ENCODE measurements at regions not wholly inside any gene's neighbourhood (a gene's known extent, or its start where the extent isn't known, plus 50 kb on each side); places are given as distances from the start of the nearest gene placed in this dataset.
"Not testable (repeated sequence)": the region's sequence is repeated elsewhere in the genome, so short reads cannot be mapped to it uniquely, and the experiment has no call there.

DNA sequence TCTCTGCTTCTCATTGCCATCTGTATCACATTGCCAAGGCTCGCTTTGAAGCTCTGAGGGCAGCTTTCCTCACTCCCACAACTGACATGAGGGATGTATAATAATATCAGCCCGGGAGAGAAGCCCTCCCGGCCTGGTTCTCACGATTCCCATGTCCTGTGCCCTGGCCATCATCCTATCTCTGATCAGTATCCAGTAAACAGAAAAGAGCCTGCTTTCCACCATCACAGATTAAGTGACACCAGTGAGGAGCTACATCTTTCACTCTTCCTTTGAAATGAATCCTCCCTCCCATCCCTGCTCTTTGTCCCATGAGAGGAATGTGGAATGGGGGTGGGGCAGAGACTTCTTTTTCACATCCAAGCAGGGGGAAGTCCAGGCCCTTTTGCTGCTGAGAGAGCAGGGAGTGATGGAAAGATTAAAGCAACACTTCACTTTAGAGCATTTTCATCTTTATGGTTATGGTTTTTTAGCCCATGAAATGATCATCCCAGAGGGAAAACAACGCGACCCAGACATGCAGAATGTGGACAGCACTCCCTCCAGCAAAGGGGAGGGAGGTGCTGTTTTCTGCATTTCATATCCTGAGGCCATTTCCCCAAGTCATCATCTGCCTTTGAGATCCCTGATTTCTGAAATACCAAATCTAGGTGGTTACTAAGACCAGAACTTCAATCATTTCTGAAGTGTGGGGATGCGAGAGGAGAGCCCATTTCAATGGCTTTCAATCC lies 84.6 kb upstream of the LYZL1 start:
- DNase-seq (ENCODE audit: low read depth in 2 of 2), result no peak

GRCh38 chr10:29205787-29206186 lies 83.1 kb upstream of the LYZL1 start:
- no peak for DNase-seq (ENCODE audit: low read depth in 2 of 2)

DNA sequence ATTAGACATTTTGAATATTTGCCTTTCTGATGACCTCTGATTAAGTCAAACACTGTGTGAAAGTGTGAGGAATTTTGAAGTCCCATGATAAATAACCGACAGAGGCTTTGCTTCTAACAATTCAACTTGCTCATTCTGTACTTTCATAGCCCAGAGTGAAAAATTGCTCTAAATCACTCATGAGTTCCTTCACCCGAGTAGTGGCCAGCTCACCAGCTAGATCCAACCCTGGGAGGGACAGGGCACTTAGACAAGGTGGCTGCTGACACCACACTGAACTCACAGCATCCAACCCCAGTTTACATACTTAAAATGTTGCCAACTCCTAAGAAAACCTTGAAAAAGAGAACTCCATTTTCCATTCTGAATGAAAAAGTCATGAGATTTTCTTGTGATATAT lies 80.0 kb upstream of the LYZL1 start:
- DNase-seq (ENCODE audit: low read depth in 2 of 2), result no peak

DNA sequence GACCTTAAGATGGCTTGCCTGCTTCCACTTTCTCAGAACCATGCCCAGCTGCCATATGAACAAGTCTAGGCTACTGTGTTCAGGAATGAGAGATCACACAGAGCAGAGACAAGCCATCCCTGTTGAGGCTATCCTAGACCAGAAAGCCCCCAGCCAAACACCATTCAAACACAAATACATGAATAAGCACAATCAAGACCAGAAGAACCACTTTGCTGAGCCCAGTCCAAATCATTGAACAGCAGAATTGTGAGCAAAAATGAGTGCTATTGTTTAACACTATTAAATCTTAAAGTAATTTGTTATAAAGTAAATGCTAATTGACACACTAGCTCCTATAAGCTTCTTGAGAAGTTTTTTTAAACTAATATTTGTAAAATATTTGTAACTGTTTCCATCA lies 79.0 kb upstream of the LYZL1 start:
- DNase-seq (ENCODE audit: low read depth in 2 of 2), result no peak

- DNase-seq (ENCODE audit: low read depth in 2 of 2), result no peak
Measured at GRCh38 chr10:29210266-29210868, 78.5 kb upstream of the LYZL1 start.

DNA sequence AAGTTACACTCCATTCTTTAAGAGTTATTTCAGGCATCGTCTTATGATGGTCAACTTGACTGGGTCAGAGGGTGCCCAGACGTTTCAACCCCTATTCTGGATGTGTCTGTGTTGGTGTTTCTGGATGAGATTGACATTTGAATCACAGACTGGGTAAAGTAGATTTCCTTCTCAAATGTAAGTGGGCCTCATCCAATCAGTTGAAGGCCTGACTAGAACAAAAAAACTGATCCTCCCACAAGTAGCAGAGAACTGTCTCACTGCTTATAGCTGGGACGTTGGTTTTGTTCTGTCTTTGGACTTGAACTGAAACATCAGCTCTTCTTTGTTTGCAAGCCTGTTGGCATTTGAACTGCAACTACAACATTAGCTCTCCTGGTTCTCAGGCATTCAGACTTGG lies 76.3 kb upstream of the LYZL1 start:
- no peak for DNase-seq (ENCODE audit: low read depth in 2 of 2)

DNA sequence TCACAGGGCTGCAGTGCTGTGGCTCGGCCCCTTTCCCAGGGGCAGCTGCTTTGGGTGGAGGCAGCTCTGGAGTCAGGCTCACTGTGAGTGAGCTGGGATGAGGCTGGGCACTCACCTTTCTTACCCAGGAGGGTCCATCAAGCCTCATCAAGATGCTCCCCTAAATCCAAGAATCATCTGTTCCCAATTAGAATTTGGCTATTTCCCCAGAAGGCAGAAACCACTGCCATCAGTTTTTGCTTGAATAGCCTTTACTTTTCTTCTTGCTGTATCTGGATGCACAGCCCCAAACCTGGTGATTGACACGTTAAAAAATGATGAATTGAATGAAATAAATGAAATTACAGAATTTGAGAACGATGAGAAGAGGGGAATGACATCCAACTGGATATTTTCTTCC lies 74.3 kb upstream of the LYZL1 start:
- DNase-seq (ENCODE audit: low read depth in 2 of 2), result no peak

DNA sequence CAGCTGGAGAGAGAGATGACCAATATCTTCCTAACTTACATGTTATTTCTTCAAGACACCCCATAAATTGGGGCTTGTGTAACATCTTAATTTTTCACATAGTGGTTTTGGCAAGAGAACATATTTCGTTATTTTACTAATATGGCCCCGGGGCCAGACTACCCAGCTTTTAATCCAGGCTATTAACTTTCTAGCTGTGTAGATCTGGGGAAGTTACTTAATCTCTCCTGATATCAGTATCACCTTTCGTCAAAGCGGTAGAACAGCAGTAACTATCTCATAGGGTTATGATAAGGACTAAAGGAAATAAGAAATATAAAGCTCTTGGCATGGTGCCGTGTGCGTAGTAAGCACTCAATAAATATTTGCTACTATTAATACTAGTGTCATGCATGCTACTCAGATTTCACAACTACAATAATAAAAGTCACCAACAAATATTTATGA lies 71.6 kb upstream of the LYZL1 start:
- no peak for DNase-seq (ENCODE audit: low read depth in 2 of 2)

- DNase-seq (ENCODE audit: low read depth in 2 of 2), result no peak
Measured at GRCh38 chr10:29223326-29223725, 65.5 kb upstream of the LYZL1 start.

- no peak for DNase-seq (ENCODE audit: low read depth in 2 of 2)
Measured at GRCh38 chr10:29224631-29225030, 64.2 kb upstream of the LYZL1 start.

GRCh38 chr10:29227201-29227600 lies 61.7 kb upstream of the LYZL1 start:
- no peak for DNase-seq (ENCODE audit: low read depth in 2 of 2)

- DNase-seq (ENCODE audit: low read depth in 2 of 2), result no peak
Measured at GRCh38 chr10:29228562-29228961, 60.3 kb upstream of the LYZL1 start.

DNA sequence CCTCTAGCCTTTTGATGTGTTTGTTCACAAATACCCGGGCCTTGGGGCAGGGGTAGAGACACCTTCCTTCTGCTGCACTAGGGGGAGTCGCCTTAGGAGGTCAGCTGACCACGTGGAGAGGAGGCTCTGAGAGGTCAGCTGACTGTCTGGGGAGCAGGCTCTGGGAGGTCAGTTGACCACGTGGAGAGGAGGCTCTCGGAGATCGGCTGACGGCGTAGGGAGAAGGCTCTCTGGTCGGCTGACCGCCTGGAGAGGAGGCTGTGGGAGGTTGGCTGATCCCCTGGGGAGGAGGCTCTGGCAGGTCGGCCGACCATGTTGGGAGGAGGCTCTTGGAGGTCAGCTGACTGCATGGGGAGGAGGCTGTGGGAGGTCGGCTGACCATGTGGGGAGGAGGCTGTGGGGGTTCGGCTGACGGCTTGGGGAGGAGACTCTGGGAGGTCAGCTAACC lies 59.6 kb upstream of the LYZL1 start:
- no peak for DNase-seq (ENCODE audit: low read depth in 2 of 2)

DNA sequence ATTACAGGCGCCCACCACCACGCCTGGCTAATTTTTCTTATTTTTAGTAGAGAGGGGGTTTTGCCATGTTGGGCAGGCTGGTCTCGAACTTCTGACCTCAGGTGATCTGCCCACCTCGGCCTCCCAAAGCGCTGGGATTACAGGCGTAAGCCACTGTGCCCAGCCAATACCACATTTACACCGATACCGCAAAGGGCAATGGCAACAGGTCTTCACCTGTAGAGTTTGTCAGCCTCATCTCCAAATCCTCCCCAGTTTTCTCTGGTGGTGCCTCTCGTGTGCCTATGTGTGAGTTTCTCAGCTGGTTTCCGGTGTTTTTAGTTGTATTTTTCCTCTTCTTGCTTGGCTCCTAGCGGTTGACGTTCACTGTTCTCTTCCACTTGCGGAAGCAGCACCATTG lies 52.0 kb upstream of the LYZL1 start:
- not testable (repeated sequence) for DNase-seq (ENCODE audit: low read depth in 2 of 2)

- DNase-seq (ENCODE audit: low read depth in 2 of 2), result no peak
Measured at GRCh38 chr10:29237786-29238185, 51.1 kb upstream of the LYZL1 start.

- DNase-seq (ENCODE audit: low read depth in 2 of 2), result no peak
Measured at GRCh38 chr10:29238523-29239135, 50.2 kb upstream of the LYZL1 start.

Data from stimulated activated CD4-positive, alpha-beta T cell treated with anti-CD3 and anti-CD28 coated beads, Interleukin-15, amount 100 ng/mL, for 48 hours (primary cell).